ENCODE measurements at regions not wholly inside any gene's neighbourhood (a gene's known extent, or its start where the extent isn't known, plus 50 kb on each side); places are given as distances from the start of the nearest gene placed in this dataset.

DNA sequence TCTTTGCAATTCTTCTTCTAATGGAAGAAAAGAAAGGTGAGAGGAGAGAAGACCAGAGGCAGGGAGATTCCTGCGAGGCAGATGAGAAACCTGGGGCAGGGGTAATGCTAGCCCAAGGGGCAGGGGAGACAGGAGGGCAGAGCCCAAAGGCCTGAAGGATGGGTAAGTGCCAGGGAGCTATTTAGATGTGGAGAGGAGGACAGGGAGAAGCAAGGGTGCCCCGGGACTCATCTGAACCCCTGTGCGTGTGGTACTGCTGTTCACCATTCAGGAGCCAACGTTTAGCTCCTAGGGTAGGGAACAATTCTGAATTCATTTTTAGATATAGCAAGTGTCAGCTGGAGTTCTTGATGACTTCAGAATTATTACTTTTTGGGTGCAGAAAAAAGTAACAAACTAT is 122.7 kb upstream of the ALDH1B1 start (continued):
- TF ChIP-seq ZNF462 (CRISPR knock-in tag; IDR thresholded peaks at IDR 0.05) (no peak), ETS1 (IDR thresholded peaks at IDR 0.05) (no peak), JUNB (IDR thresholded peaks at IDR 0.05; ENCODE audit: unreplicated experiment) (no peak), NANOG (IDR thresholded peaks at IDR 0.05; ENCODE audit: borderline replicate concordance) (no peak)

DNA sequence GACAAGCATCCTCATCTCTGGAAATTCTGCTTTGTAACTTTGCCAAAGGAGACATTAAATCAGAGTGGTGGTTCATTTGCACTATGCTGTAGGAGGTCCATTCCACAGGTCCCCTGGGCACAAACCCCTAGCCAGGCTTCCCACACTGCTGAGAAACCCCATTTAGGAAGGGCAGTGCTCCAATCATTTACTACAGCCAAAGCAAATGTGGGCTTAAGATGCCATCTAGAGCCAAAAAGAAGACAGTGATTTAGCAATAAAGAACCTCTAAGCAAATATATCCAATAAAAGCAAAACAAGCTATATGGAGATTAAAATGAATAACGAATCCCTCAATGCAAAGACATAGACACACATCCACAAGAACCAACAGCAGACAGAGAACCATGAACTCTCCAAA is 129.0 kb upstream of the ALDH1B1 start:
- no peaks in the 10 kb centered on the region for H3F3A ChIP-seq (replicated peaks; ENCODE audit: low read depth)
- no peak overlapping the region for H3K4me2 ChIP-seq
- H3K27ac ChIP-seq (ENCODE audit: low read depth): no peak overlapping the region
- Mint-ChIP-seq H3K27me3 (ENCODE audit: insufficient read depth, low read depth, poor library complexity) (no peaks in the 10 kb centered on the region), H3K4me3 (no peak overlapping the region), H3K27ac (no peak overlapping the region), H3K4me1 (no peaks in the 10 kb centered on the region), H3K9me3 (no peaks in the 10 kb centered on the region), H3K36me3 (ENCODE audit: low read depth) (no peaks in the 10 kb centered on the region)
- no peaks in the 10 kb centered on the region for H3K4me1 ChIP-seq (ENCODE audit: insufficient read depth)
- no peaks in the 10 kb centered on the region for H4K20me1 ChIP-seq (replicated peaks; ENCODE audit: insufficient read depth)
- no peak overlapping the region for H2AFZ ChIP-seq
- no peaks in the 10 kb centered on the region for H3K79me2 ChIP-seq (replicated peaks; ENCODE audit: insufficient read depth)
- H3K36me3 ChIP-seq (ENCODE audit: insufficient read depth): no peaks in the 10 kb centered on the region
- peak; percentile 85 for ATAC-seq
- H3K4me3 ChIP-seq: no peak overlapping the region
- no peaks in the 10 kb centered on the region for H3K27me3 ChIP-seq (ENCODE audit: insufficient read depth)
- TF ChIP-seq, protein P1, sequence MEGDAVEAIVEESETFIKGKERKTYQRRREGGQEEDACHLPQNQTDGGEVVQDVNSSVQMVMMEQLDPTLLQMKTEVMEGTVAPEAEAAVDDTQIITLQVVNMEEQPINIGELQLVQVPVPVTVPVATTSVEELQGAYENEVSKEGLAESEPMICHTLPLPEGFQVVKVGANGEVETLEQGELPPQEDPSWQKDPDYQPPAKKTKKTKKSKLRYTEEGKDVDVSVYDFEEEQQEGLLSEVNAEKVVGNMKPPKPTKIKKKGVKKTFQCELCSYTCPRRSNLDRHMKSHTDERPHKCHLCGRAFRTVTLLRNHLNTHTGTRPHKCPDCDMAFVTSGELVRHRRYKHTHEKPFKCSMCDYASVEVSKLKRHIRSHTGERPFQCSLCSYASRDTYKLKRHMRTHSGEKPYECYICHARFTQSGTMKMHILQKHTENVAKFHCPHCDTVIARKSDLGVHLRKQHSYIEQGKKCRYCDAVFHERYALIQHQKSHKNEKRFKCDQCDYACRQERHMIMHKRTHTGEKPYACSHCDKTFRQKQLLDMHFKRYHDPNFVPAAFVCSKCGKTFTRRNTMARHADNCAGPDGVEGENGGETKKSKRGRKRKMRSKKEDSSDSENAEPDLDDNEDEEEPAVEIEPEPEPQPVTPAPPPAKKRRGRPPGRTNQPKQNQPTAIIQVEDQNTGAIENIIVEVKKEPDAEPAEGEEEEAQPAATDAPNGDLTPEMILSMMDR (conservative IDR thresholded peaks at IDR 0.05; ENCODE audit: low read depth in 2 of 2): peak; percentile 53 to 60
- TF ChIP-seq REST (IDR thresholded peaks at IDR 0.05; ENCODE audit: unreplicated experiment): no peak
- no peaks in the 10 kb centered on the region for H3K9me2 ChIP-seq (ENCODE audit: insufficient read depth)
- peak; percentile 48 for DNase-seq (ENCODE audit: low spot score)

All from GM23338 (cell line).